Stimulated activated CD8-positive, alpha-beta memory T cell treated with anti-CD3 and anti-CD28 coated beads, Interleukin-7, amount 100 ng/mL, for 4 hours (primary cell): ENCODE measurements at regions not wholly inside any gene's neighbourhood (a gene's known extent, or its start where the extent isn't known, plus 50 kb on each side); places are given as distances from the start of the nearest gene placed in this dataset.
A peak's percentile ranks its signal among the peaks of the same experiment; 100 is the strongest.

Experiments
- DNase-seq, 2 donors: peaks; one replicate each; pipeline ENCODE4 v3.0.0-alpha.2; 2020; ENCODE audit warnings: low read depth in 2 of 2

GRCh38 chr6:143621876-143622605 lies 55.7 kb upstream of the PHACTR2 start:
- DNase-seq = no peak

GRCh38 chr6:143621159-143621873 lies 56.4 kb upstream of the PHACTR2 start:
- DNase-seq = no peak

- no peak for DNase-seq
Observed at GRCh38 chr6:143620447-143620846, 57.3 kb upstream of the PHACTR2 start.

GRCh38 chr6:143619824-143620401 lies 57.9 kb upstream of the PHACTR2 start:
- no peak for DNase-seq

GRCh38 chr6:143616741-143617140 lies 61.0 kb upstream of the PHACTR2 start:
- DNase-seq = no peak

GRCh38 chr6:143615785-143616184 lies 62.0 kb upstream of the PHACTR2 start:
- DNase-seq = no peak

- DNase-seq = no peak
Observed at GRCh38 chr6:143614235-143614634, 63.5 kb upstream of the PHACTR2 start.

GRCh38 chr6:143613749-143614148 lies 64.0 kb upstream of the PHACTR2 start:
- no peak for DNase-seq

GRCh38 chr6:143612186-143612585 lies 65.6 kb upstream of the PHACTR2 start:
- no peak for DNase-seq

- no peak for DNase-seq
Observed at GRCh38 chr6:143611580-143611979, 66.2 kb upstream of the PHACTR2 start.

GRCh38 chr6:143609972-143610371 lies 67.8 kb upstream of the PHACTR2 start:
- no peak for DNase-seq

- no peak for DNase-seq
Observed at GRCh38 chr6:143609501-143609900, 68.3 kb upstream of the PHACTR2 start.

- no peak for DNase-seq
Observed at GRCh38 chr6:143608906-143609305, 68.9 kb upstream of the PHACTR2 start.

GRCh38 chr6:143607974-143608373 lies 69.8 kb upstream of the PHACTR2 start:
- no peak for DNase-seq

- DNase-seq = no peak
Observed at GRCh38 chr6:143607168-143607567, 70.6 kb upstream of the PHACTR2 start.

GRCh38 chr6:143605906-143606521 lies 71.8 kb upstream of the PHACTR2 start:
- DNase-seq = no peak

- no peak for DNase-seq
Observed at GRCh38 chr6:143603455-143603854, 74.3 kb upstream of the PHACTR2 start.

- no peak for DNase-seq
Observed at GRCh38 chr6:143601504-143601903, 76.3 kb upstream of the PHACTR2 start.

GRCh38 chr6:143600821-143601220 lies 76.9 kb upstream of the PHACTR2 start:
- DNase-seq = no peak

GRCh38 chr6:143598466-143599080 lies 79.2 kb upstream of the PHACTR2 start:
- DNase-seq = peak in 1 of 2 donors; percentile 7

- no peak for DNase-seq
Observed at GRCh38 chr6:143596866-143597265, 80.9 kb upstream of the PHACTR2 start.
